ENCODE measurements at regions not wholly inside any gene's neighbourhood (a gene's known extent, or its start where the extent isn't known, plus 50 kb on each side); places are given as distances from the start of the nearest gene placed in this dataset.

DNA sequence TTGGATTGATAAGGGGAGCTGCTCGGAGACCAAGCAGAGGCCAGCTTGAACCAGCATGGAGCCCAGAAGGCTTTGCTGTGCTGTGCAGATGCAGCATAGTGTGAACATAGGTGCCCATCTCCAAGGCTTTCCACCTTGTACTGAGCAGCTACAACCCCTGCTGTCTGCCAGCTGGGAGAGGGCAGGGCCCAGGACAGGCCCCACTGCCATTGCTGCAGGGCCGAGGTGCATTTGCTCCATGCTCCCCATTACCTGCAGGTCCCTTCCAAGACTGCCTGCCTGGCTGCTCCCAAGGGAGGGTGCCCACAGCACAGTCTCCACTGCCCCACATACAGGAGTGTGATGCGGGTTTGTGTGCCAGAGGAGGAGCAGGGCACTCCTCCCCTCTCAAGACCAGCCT lies 1016.0 kb upstream of the INTU start:
- Histone ChIP-seq H3K79me2 (ENCODE audit: control insufficient read depth, insufficient read depth, low read length) (no peaks in the 10 kb centered on the region), H3K9me1 (replicated peaks; ENCODE audit: control insufficient read depth, extremely low read depth, insufficient read depth, low read length) (no peaks in the 10 kb centered on the region), H3K9ac (replicated peaks; ENCODE audit: extremely low read depth, insufficient read depth, low read length) (no peak overlapping the region), H3K4me2 (ENCODE audit: insufficient read depth, low read length) (no peak overlapping the region), H3K4me1 (ENCODE audit: control insufficient read depth, extremely low read depth, insufficient read depth, low read length) (no peaks in the 10 kb centered on the region), H3K27ac (ENCODE audit: insufficient read depth, low read depth, low read length) (no peak overlapping the region), H4K20me1 (replicated peaks; ENCODE audit: control insufficient read depth, extremely low read depth, insufficient read depth, low read length) (no peaks in the 10 kb centered on the region), H3K36me3 (ENCODE audit: control insufficient read depth in 2 of 2, extremely low read depth in 1 of 2, insufficient read depth in 2 of 2, low read length in 2 of 2) (no peaks in the 10 kb centered on the region), H3K4me3 (replicated peaks in 1 of 3; ENCODE audit: insufficient read depth in 1 of 3, low read depth in 1 of 3, low read length in 3 of 3) (no peak overlapping the region), H3K9me3 (replicated peaks; ENCODE audit: control insufficient read depth, insufficient read depth, low read length) (no peaks in the 10 kb centered on the region), H3K27me3 (ENCODE audit: control insufficient read depth in 2 of 2, insufficient read depth in 2 of 2, low read length in 2 of 2) (no peaks in the 10 kb centered on the region), H2AFZ (ENCODE audit: low read depth, low read length) (no peak overlapping the region)
- no TSS peak for BruUV-seq (replicated peaks)
- POLR2A ChIA-PET: no interaction called here
- dilution Hi-C loops (cut with MboI; ENCODE audit: extremely low pct_ligation_motif_present, low sequenced_read_pairs): no loop called here
- TF ChIP-seq MYC (IDR thresholded peaks at IDR 0.05; ENCODE audit: low read depth, low read length) (no peak), GATA2 (IDR thresholded peaks at IDR 0.05; ENCODE audit: insufficient read depth, insufficient read length, low read depth, low read length) (no peak), JUN (IDR thresholded peaks at IDR 0.05; ENCODE audit: borderline replicate concordance, insufficient read depth, insufficient read length, low read depth) (no peak)
- TF ChIP-seq, protein P1, sequence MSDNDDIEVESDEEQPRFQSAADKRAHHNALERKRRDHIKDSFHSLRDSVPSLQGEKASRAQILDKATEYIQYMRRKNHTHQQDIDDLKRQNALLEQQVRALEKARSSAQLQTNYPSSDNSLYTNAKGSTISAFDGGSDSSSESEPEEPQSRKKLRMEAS (IDR thresholded peaks at IDR 0.05; ENCODE audit: insufficient read depth, insufficient read length): no peak
- intact Hi-C loops (cut with micrococcal nuclease): no loop called here
- no peak for FAIRE-seq
- DNase-seq (ENCODE audit: low read depth, low spot score): no peak
- CTCF ChIA-PET: no interaction called here

DNA sequence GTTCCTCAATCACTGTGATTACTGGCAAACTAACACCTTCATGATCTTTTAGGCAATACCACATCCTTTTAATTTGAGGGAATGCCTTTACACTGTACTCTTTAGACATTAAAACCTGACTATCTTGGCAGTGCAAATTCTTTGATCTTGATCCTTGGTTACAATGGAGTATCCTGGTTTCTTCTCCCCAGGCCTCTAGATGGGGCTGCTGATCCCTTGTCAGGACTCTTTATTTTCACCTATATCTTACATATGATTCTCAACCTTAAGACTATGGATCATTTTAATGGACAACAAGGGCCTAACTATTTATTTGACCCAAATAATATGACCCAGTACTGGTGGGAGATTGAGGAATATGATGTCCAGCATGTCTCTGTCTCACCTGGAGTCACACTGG lies 1005.5 kb upstream of the INTU start:
- dilution Hi-C loops (cut with MboI; ENCODE audit: extremely low pct_ligation_motif_present, low sequenced_read_pairs) (no loop called here), intact Hi-C loops (cut with micrococcal nuclease) (loop anchor here (1.0 to 10.0 kb wide), 3 partner anchors 773 to 908 kb away; no protein-coding TSS in a partner anchor)
- TF ChIP-seq POLR2AphosphoS5 (IDR thresholded peaks at IDR 0.05; ENCODE audit: insufficient read depth, low read depth, low read length): no peak
- TF ChIP-seq, protein P2, sequence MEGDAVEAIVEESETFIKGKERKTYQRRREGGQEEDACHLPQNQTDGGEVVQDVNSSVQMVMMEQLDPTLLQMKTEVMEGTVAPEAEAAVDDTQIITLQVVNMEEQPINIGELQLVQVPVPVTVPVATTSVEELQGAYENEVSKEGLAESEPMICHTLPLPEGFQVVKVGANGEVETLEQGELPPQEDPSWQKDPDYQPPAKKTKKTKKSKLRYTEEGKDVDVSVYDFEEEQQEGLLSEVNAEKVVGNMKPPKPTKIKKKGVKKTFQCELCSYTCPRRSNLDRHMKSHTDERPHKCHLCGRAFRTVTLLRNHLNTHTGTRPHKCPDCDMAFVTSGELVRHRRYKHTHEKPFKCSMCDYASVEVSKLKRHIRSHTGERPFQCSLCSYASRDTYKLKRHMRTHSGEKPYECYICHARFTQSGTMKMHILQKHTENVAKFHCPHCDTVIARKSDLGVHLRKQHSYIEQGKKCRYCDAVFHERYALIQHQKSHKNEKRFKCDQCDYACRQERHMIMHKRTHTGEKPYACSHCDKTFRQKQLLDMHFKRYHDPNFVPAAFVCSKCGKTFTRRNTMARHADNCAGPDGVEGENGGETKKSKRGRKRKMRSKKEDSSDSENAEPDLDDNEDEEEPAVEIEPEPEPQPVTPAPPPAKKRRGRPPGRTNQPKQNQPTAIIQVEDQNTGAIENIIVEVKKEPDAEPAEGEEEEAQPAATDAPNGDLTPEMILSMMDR (IDR thresholded peaks at IDR 0.05; ENCODE audit: extremely low read depth in 1 of 2, insufficient read depth in 1 of 2, low read depth in 1 of 2, low read length in 2 of 2): peak; percentile 38 to 53

More for the DNA sequence above, 1005.5 kb upstream of the INTU start:
- peak; percentile 44 for DNase-seq (ENCODE audit: low read depth, low spot score)
- Histone ChIP-seq H2AFZ (ENCODE audit: low read depth, low read length) (no peak overlapping the region), H3K9ac (replicated peaks; ENCODE audit: extremely low read depth, insufficient read depth, low read length) (no peak overlapping the region), H3K4me1 (ENCODE audit: control insufficient read depth, extremely low read depth, insufficient read depth, low read length) (no peaks in the 10 kb centered on the region), H3K9me1 (replicated peaks; ENCODE audit: control insufficient read depth, extremely low read depth, insufficient read depth, low read length) (no peaks in the 10 kb centered on the region), H3K79me2 (ENCODE audit: control insufficient read depth, insufficient read depth, low read length) (no peaks in the 10 kb centered on the region), H3K36me3 (ENCODE audit: control insufficient read depth in 2 of 2, extremely low read depth in 1 of 2, insufficient read depth in 2 of 2, low read length in 2 of 2) (no peaks in the 10 kb centered on the region), H3K27ac (ENCODE audit: insufficient read depth, low read depth, low read length) (no peak overlapping the region), H4K20me1 (replicated peaks; ENCODE audit: control insufficient read depth, extremely low read depth, insufficient read depth, low read length) (no peaks in the 10 kb centered on the region), H3K27me3 (ENCODE audit: control insufficient read depth in 2 of 2, insufficient read depth in 2 of 2, low read length in 2 of 2) (no peaks in the 10 kb centered on the region), H3K4me2 (ENCODE audit: insufficient read depth, low read length) (no peak overlapping the region), H3K9me3 (replicated peaks; ENCODE audit: control insufficient read depth, insufficient read depth, low read length) (no peaks in the 10 kb centered on the region), H3K4me3 (replicated peaks in 1 of 3; ENCODE audit: insufficient read depth in 1 of 3, low read depth in 1 of 3, low read length in 3 of 3) (no peak overlapping the region)
- POLR2A ChIA-PET: no interaction called here
- CTCF ChIA-PET: interaction anchor here (1.0 to 3.3 kb wide), 5 partner anchors 22 to 853 kb away, joined by 3 to 23 read pairs (median 7); no protein-coding TSS in a partner anchor
- FAIRE-seq: peak; percentile 15
- BruUV-seq (replicated peaks): no TSS peak
